H1 (cell line): ENCODE measurements at regions not wholly inside any gene's neighbourhood (a gene's known extent, or its start where the extent isn't known, plus 50 kb on each side); places are given as distances from the start of the nearest gene placed in this dataset.
"Not testable (repeated sequence)": the region's sequence is repeated elsewhere in the genome, so short reads cannot be mapped to it uniquely, and the experiment has no call there.

Experiments used
- CTCF ChIA-PET: fragments of 300-600 bp; sonication (Branson Sonifier 250); formaldehyde crosslinking; loops from one replicate; lab custom pipeline; 2021; ENCODE audit not compliant: partially characterized antibody; lab: Charles Lee
- POLR2A ChIA-PET: fragments of 300-600 bp; sonication (Branson Sonifier 250); formaldehyde crosslinking; loops from one replicate; lab custom pipeline; 2021; ENCODE audit warnings: inconsistent platforms; ENCODE audit not compliant: partially characterized antibody; lab: Charles Lee
- DNase-seq, 2 experiments: peaks; one replicate each; pipeline versions ENCODE4 v3.0.0 to v3.0.0-alpha.2; 2010 to 2022; ENCODE audit warnings: low spot score in 2 of 2, low read depth in 1 of 2, mixed read lengths in 1 of 2
- FAIRE-seq: peaks from 2 replicates; lab custom pipeline; 2011; peaks lifted over from hg19 to GRCh38; lab: Jason Lieb, UNC
- H2AFZ ChIP-seq: 2 replicates; pipeline ENCODE4 v1.8.1; 2012; ENCODE audit warnings: low read length, inconsistent platforms
- H2AK5ac ChIP-seq: 2 replicates; pipeline ENCODE4 v1.6.1; 2013; ENCODE audit warnings: low read depth, low read length
- H2BK120ac ChIP-seq: replicated peaks from 2 replicates; pipeline ENCODE3; 2013; ENCODE audit warnings: low read depth, low read length, inconsistent platforms
- H2BK12ac ChIP-seq: 2 replicates; pipeline ENCODE4 v1.6.1; 2013; ENCODE audit warnings: low read depth, low read length
- H2BK15ac ChIP-seq: 2 replicates; pipeline ENCODE4 v1.6.1; 2013; ENCODE audit warnings: low read length
- H2BK20ac ChIP-seq: 2 replicates; pipeline ENCODE4 v1.6.1; 2013; ENCODE audit warnings: low read length
- H2BK5ac ChIP-seq: 2 replicates; pipeline ENCODE4 v1.6.1; 2013; ENCODE audit warnings: low read depth, low read length
- H3K14ac ChIP-seq: 2 replicates; pipeline ENCODE4 v1.6.1; 2013; ENCODE audit warnings: inconsistent platforms; ENCODE audit not compliant: insufficient read length
- H3K18ac ChIP-seq: 2 replicates; pipeline ENCODE4 v1.6.1; 2013; ENCODE audit warnings: low read length; ENCODE audit errors: extremely low read depth
- H3K23ac ChIP-seq: 2 replicates; pipeline ENCODE4 v1.6.1; 2013; ENCODE audit warnings: inconsistent platforms; ENCODE audit not compliant: insufficient read length
- H3K23me2 ChIP-seq: 2 replicates; pipeline ENCODE4 v1.6.1; 2013; ENCODE audit warnings: low read depth, low read length
- H3K27ac ChIP-seq: 2 replicates; pipeline ENCODE4 v1.6.1; 2011; ENCODE audit warnings: low read depth, low read length, inconsistent platforms
- H3K27me3 ChIP-seq, 4 experiments: replicated peaks in 1 of 4; 1 replicate in 1 of 4; 2 replicates in 3 of 4; pipeline versions ENCODE4 v1.6.1 to v1.8.1; 2011 to 2013; ENCODE audit warnings: low read length in 3 of 4, mild to moderate bottlenecking in 3 of 4, inconsistent platforms in 2 of 4, mixed read lengths in 2 of 4, moderate library complexity in 1 of 4; ENCODE audit not compliant: control insufficient read depth in 3 of 4, insufficient read depth in 3 of 4; ENCODE audit errors: extremely low read depth in 1 of 4
- H3K36me3 ChIP-seq, 4 experiments: 2 replicates each; pipeline versions ENCODE4 v1.6.1 to v1.8.1; 2011 to 2013; ENCODE audit warnings: mild to moderate bottlenecking in 4 of 4, low read length in 3 of 4, moderate library complexity in 2 of 4, control low read depth in 1 of 4, inconsistent platforms in 1 of 4; ENCODE audit not compliant: insufficient read depth in 4 of 4, control insufficient read depth in 2 of 4
- H3K4ac ChIP-seq: replicated peaks from 2 replicates; pipeline ENCODE3; 2013; ENCODE audit warnings: low read length, low read depth, mixed read lengths, inconsistent platforms; ENCODE audit not compliant: insufficient read length
- H3K4me1 ChIP-seq, 4 experiments: replicated peaks in 1 of 4; 1 replicate in 1 of 4; 2 replicates in 3 of 4; pipeline versions ENCODE4 v1.6.1 to v1.8.1; 2011 to 2013; ENCODE audit warnings: low read length in 3 of 4, inconsistent platforms in 2 of 4, mixed read lengths in 1 of 4; ENCODE audit not compliant: insufficient read depth in 4 of 4, control insufficient read depth in 3 of 4
- H3K4me2 ChIP-seq, 2 experiments: 2 replicates each; pipeline versions ENCODE4 v1.6.1 to v1.8.1; 2011 to 2013; ENCODE audit warnings: low read depth in 2 of 2, low read length in 2 of 2, control low read depth in 1 of 2, inconsistent platforms in 1 of 2, mild to moderate bottlenecking in 1 of 2; ENCODE audit not compliant: insufficient read depth in 1 of 2
- H3K4me3 ChIP-seq, 4 experiments: fragments of 200-600, 300-600 bp in 1 of 4; sonication (generic), shearing (Covaris generic), sonication (Bioruptor Twin) in 1 of 4; 2 replicates each; pipeline versions ENCODE4 v1.5.1 to v1.8.1; 2011 to 2016; ENCODE audit warnings: low read length in 4 of 4, low read depth in 3 of 4, control low read depth in 2 of 4, inconsistent platforms in 2 of 4, mild to moderate bottlenecking in 2 of 4, mixed read lengths in 1 of 4, moderate library complexity in 1 of 4; ENCODE audit not compliant: insufficient read depth in 2 of 4; ENCODE audit errors: extremely low read depth in 1 of 4
- H3K56ac ChIP-seq: replicated peaks from 2 replicates; pipeline ENCODE3; 2013; ENCODE audit warnings: low read depth, mild to moderate bottlenecking, mixed read lengths, low read length, inconsistent platforms; ENCODE audit not compliant: insufficient read length
- H3K79me1 ChIP-seq: 2 replicates; pipeline ENCODE4 v1.6.1; 2013; ENCODE audit warnings: low read depth, low read length, control low read depth
- H3K79me2 ChIP-seq, 2 experiments: 2 replicates each; pipeline versions ENCODE4 v1.6.1 to v1.8.1; 2012 to 2013; ENCODE audit warnings: low read length in 2 of 2, mild to moderate bottlenecking in 2 of 2, inconsistent platforms in 1 of 2; ENCODE audit not compliant: insufficient read depth in 2 of 2, control insufficient read depth in 1 of 2
- H3K9ac ChIP-seq, 4 experiments: replicated peaks in 1 of 4; 1 replicate in 1 of 4; 2 replicates in 3 of 4; pipeline versions ENCODE4 v1.6.1 to v1.8.1; 2011 to 2013; ENCODE audit warnings: low read depth in 3 of 4, low read length in 3 of 4, control low read depth in 2 of 4, mild to moderate bottlenecking in 2 of 4, moderate library complexity in 2 of 4, inconsistent platforms in 1 of 4; ENCODE audit errors: extremely low read depth in 1 of 4
- H3K9me3 ChIP-seq, 2 experiments: 2 replicates each; pipeline versions ENCODE4 v1.6.1 to v1.8.1; 2012 to 2013; ENCODE audit warnings: mild to moderate bottlenecking in 2 of 2, moderate library complexity in 2 of 2, control low read depth in 1 of 2, inconsistent platforms in 1 of 2, low read depth in 1 of 2, low read length in 1 of 2, mixed read lengths in 1 of 2; ENCODE audit not compliant: insufficient read depth in 2 of 2
- H4K20me1 ChIP-seq, 2 experiments: replicated peaks in 1 of 2; 2 replicates each; pipeline versions ENCODE3 to v1.8.1; 2011 to 2013; ENCODE audit warnings: inconsistent platforms in 2 of 2, low read length in 2 of 2, mild to moderate bottlenecking in 1 of 2; ENCODE audit not compliant: insufficient read depth in 2 of 2, control insufficient read depth in 1 of 2
- H4K5ac ChIP-seq: 2 replicates; pipeline ENCODE4 v1.6.1; 2013; ENCODE audit warnings: low read length, low read depth, mixed read lengths, inconsistent platforms; ENCODE audit not compliant: insufficient read length
- H4K8ac ChIP-seq: 2 replicates; pipeline ENCODE4 v1.8.0; 2013; ENCODE audit warnings: mild to moderate bottlenecking, moderate library complexity, low read length, inconsistent platforms; ENCODE audit not compliant: insufficient read depth; ENCODE audit errors: extremely low read depth
- H4K91ac ChIP-seq: replicated peaks from 2 replicates; pipeline ENCODE3; 2013; ENCODE audit warnings: low read length, mixed read lengths, inconsistent platforms; ENCODE audit not compliant: insufficient read length
- NANOG ChIP-seq: IDR thresholded peaks from 2 replicates; pipeline ENCODE4 v1.6.1; 2011; ENCODE audit warnings: low read length, low read depth, mild to moderate bottlenecking, inconsistent platforms; ENCODE audit not compliant: insufficient read depth, poor library complexity, severe bottlenecking
- POLR2A ChIP-seq, 2 experiments: IDR thresholded peaks; 1 replicate in 1 of 2; 2 replicates in 1 of 2; pipeline ENCODE4 v1.6.1; 2011; ENCODE audit warnings: low read depth in 2 of 2, low read length in 2 of 2, mild to moderate bottlenecking in 2 of 2; ENCODE audit errors: control extremely low read depth in 1 of 2
- POLR2AphosphoS5 ChIP-seq: IDR thresholded peaks from 2 replicates; pipeline ENCODE4 v1.6.1; 2011; ENCODE audit warnings: low read depth, low read length
- SIN3A ChIP-seq, 2 experiments: IDR thresholded peaks in 1 of 2; conservative IDR thresholded peaks in 1 of 2; 2 replicates each; pipeline ENCODE4 v1.6.1; 2011 to 2012; ENCODE audit warnings: low read length in 2 of 2, improper control_type of control experiment in 1 of 2, low read depth in 1 of 2, mild to moderate bottlenecking in 1 of 2
- SP1 ChIP-seq: IDR thresholded peaks from 2 replicates; pipeline ENCODE4 v1.6.1; 2011; ENCODE audit warnings: low read depth, low read length
- TAF1 ChIP-seq: IDR thresholded peaks from 2 replicates; pipeline ENCODE4 v1.6.1; 2011; ENCODE audit warnings: mild to moderate bottlenecking, low read depth, low read length
- WGBS, 2 experiments: shearing (Covaris generic) in 1 of 2; methylation state at CpG; one replicate each; pipeline versions ENCODE4 v1.1.6 to v1.1.7; 2013 to 2015; ENCODE audit warnings: low lambda C conversion rate in 2 of 2, mixed read lengths in 2 of 2, inconsistent platforms in 1 of 2, low coverage in 1 of 2, missing lambda C conversion rate in 1 of 2; ENCODE audit not compliant: insufficient replicate concordance in 2 of 2, insufficient coverage in 1 of 2, insufficient read length in 1 of 2; ENCODE audit errors: extremely low coverage in 1 of 2, missing lambda C conversion rate in 1 of 2; 5-methylcytosine and 5-hydroxymethylcytosine counted together

DNA sequence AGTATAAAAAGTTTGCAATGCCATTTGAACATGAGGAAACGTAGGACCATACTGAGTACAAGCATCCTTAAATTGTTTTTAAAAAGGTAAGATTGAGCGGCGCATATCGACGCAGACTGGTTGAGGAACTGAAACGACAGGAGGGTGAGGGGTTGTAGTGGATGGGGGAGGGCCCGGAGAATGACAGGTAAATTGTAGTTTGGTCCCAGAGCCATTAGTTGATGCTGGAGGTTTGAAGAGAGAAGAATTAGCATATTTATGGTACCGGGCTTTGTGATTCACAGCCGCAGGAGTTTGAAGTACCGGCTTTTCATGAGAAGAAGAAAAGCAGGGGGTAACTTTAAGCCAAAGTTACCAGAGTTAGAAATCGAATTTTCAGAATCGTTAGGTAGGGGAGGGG is 179.5 kb downstream of the OTOP1 start:
- peak overlapping the region; percentile 62 to 72 for H3K4me2 ChIP-seq
- H2BK120ac ChIP-seq, H3K23ac ChIP-seq, H3K14ac ChIP-seq, H2AFZ ChIP-seq, H4K8ac ChIP-seq, H3K9me3 ChIP-seq, H3K56ac ChIP-seq, H2BK20ac ChIP-seq, CTCF ChIA-PET, H2AK5ac ChIP-seq, H3K4ac ChIP-seq, H3K79me1 ChIP-seq, H4K20me1 ChIP-seq, H3K4me1 ChIP-seq, H3K23me2 ChIP-seq, H3K27me3 ChIP-seq, FAIRE-seq, H4K91ac ChIP-seq, H2BK15ac ChIP-seq: not testable (repeated sequence)
- peaks cover 0 to 18% (median 9%) of the 10 kb centered on the region in 4 experiments; a peak in 4 of 8 replicates for H3K36me3 ChIP-seq
- peak in 1 of 2 experiments; percentile 49 for DNase-seq
- POLR2A ChIA-PET = interaction anchor here (1.4 kb wide), 1 partner anchor 59 kb away, joined by 3 read pairs; no protein-coding TSS in a partner anchor
- H3K27ac ChIP-seq = peak overlapping the region; percentile 62; the same call in 1 of the 2 replicates
- 0 out of 2 replicates have a peak overlapping the region, but pooled peaks have one; percentile 90 for H2BK12ac ChIP-seq
- WGBS, 2 experiments = 3% methylated on average over 11 of the region's 12 CpGs; no CpG with 5 or more reads in 1 of the 2 experiments
- H3K4me3 ChIP-seq = peak overlapping the region; percentile 26 to 59 (median 45); a peak in 6 of 8 replicates
- H4K5ac ChIP-seq = peak overlapping the region; percentile 36
- H3K18ac ChIP-seq = peak overlapping the region; percentile 87
- H3K79me2 ChIP-seq = peaks cover 0 to 15% of the 10 kb centered on the region in 2 experiments; a peak in 2 of 4 replicates
- H3K9ac ChIP-seq = peak overlapping the region in 2 of 4 experiments; percentile 35 to 72; a peak in 1 of 7 replicates
- H2BK5ac ChIP-seq = peak overlapping the region; percentile 91; the same call in 1 of the 2 replicates
- TF ChIP-seq TAF1 (peak; percentile 53; the same call in 1 of the 2 replicates), NANOG (peak; percentile 18), SP1 (peak; percentile 44; the same call in 1 of the 2 replicates), POLR2AphosphoS5 (peak; percentile 49; the same call in 1 of the 2 replicates), SIN3A (conservative IDR thresholded peaks at IDR 0.05 in 1 of 2, IDR thresholded peaks at IDR 0.05 in 1 of 2; ENCODE audit: low read depth in 1 of 2, low read length in 2 of 2) (0 out of 4 replicates have a peak, but pooled peaks have one; percentile 23 to 77), POLR2A (IDR thresholded peaks at IDR 0.05; ENCODE audit: control extremely low read depth in 1 of 2, low read depth in 2 of 2, low read length in 2 of 2) (peak in 1 of 2 experiments; percentile 28; a peak in 1 of 3 replicates)
